ENCODE measurements at regions not wholly inside any gene's neighbourhood (a gene's known extent, or its start where the extent isn't known, plus 50 kb on each side); places are given as distances from the start of the nearest gene placed in this dataset.

DNA sequence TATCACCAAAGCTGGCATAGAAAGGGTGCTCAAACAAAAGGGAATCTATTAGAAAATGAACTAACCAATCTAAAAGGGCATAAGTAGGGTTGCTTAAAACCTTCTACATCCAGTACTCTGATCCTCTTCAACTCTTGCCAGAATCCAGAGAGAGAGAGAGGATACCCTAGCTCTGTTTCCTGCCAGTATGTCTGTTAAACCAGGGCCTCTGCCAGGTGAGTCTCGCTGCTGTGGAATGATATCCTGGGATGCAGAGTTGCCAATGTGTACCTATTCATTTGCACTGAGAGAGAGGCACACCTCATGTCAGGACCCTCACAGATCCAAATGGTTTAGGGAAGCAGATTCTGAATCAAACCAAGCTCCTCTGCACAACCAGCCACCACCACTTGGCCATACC, 79.8 kb upstream of the DYNLRB2 start:
- H3K27ac Mint-ChIP-seq (ENCODE audit: unreplicated experiment), result no peak overlapping the region
- no peaks in the 10 kb centered on the region for H3K36me3 Mint-ChIP-seq (ENCODE audit: low read depth, unreplicated experiment)
- no peak overlapping the region for H3K4me3 Mint-ChIP-seq (ENCODE audit: unreplicated experiment)
- TF ChIP-seq, protein P1, sequence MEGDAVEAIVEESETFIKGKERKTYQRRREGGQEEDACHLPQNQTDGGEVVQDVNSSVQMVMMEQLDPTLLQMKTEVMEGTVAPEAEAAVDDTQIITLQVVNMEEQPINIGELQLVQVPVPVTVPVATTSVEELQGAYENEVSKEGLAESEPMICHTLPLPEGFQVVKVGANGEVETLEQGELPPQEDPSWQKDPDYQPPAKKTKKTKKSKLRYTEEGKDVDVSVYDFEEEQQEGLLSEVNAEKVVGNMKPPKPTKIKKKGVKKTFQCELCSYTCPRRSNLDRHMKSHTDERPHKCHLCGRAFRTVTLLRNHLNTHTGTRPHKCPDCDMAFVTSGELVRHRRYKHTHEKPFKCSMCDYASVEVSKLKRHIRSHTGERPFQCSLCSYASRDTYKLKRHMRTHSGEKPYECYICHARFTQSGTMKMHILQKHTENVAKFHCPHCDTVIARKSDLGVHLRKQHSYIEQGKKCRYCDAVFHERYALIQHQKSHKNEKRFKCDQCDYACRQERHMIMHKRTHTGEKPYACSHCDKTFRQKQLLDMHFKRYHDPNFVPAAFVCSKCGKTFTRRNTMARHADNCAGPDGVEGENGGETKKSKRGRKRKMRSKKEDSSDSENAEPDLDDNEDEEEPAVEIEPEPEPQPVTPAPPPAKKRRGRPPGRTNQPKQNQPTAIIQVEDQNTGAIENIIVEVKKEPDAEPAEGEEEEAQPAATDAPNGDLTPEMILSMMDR (IDR thresholded peaks at IDR 0.05; ENCODE audit: unreplicated experiment), result no peak
- no peak for DNase-seq (ENCODE audit: low spot score)
- no peaks in the 10 kb centered on the region for H3K9me3 Mint-ChIP-seq (ENCODE audit: unreplicated experiment)
- peaks cover 2% of the 10 kb centered on the region for H3K27me3 Mint-ChIP-seq (ENCODE audit: unreplicated experiment)
- no peaks in the 10 kb centered on the region for H3K4me1 Mint-ChIP-seq (ENCODE audit: unreplicated experiment)

DNA sequence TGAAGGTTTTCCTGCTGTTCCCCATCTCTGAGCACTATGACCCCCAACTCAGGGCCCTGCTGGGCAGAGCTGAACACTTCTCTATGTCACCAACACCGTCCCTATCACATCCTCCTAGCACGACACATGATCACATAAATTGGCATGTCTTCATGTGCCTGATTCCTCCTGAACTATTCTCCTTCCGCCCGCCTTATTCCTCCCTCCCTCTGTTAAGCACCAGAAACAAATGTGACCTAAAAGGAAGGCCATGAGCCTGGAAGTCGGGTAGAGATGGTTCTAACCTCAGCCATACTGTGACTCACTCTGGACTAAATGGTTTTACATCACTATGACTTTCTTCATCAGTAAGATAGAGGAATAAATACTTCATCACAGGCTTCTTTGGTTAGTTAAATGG, 80.8 kb upstream of the DYNLRB2 start:
- no peak for DNase-seq (ENCODE audit: low spot score)
- TF ChIP-seq, protein P1 (IDR thresholded peaks at IDR 0.05; ENCODE audit: unreplicated experiment), result no peak
- H3K27ac Mint-ChIP-seq (ENCODE audit: unreplicated experiment), result no peak overlapping the region
- no peaks in the 10 kb centered on the region for H3K9me3 Mint-ChIP-seq (ENCODE audit: unreplicated experiment)
- no peaks in the 10 kb centered on the region for H3K36me3 Mint-ChIP-seq (ENCODE audit: low read depth, unreplicated experiment)
- no peak overlapping the region for H3K4me3 Mint-ChIP-seq (ENCODE audit: unreplicated experiment)
- peaks cover 2% of the 10 kb centered on the region for H3K27me3 Mint-ChIP-seq (ENCODE audit: unreplicated experiment)
- H3K4me1 Mint-ChIP-seq (ENCODE audit: unreplicated experiment), result no peaks in the 10 kb centered on the region

DNA sequence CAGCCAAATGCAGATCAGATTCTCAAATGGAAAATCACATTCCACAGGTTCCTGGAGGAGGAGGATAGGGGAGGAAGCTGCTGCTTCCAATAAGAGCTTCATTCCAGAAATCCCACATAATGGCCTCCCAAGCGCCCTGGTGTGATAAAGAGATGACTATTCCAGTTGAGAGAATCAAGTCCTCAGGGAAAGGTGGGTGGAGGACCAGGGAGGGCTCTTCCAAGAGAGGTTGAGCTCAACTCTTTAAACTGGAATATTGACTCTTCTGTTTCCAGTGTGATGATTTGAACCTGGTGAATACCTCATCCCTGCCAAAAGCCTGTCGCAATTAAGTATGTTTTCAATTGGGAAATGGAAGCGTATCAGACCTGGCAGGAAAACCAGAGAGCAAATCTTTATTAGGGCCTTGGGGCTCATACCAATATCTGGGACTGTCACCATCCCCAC, 81.4 kb upstream of the DYNLRB2 start:
- no peaks in the 10 kb centered on the region for H3K4me1 Mint-ChIP-seq (ENCODE audit: unreplicated experiment)

DNA sequence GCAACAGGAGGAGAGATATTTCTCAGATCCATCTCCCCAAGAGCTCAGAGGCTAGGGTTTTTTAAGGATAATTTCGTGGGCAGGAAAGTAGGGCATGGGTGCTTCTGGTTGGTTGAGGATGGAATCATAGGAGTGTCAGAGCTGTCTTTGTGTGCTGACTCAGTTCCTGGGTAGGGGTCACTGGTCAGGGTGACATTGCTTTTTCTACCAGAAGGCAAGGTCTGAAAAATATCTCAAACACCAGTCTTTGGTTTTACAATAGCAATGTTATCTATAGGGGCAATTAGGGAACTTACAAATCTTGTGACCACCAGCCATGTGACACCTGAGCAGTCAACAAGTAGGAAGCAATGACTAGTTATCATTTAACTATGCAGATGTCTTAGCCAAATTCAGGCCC, 82.9 kb upstream of the DYNLRB2 start:
- peaks cover 2% of the 10 kb centered on the region for H3K27me3 Mint-ChIP-seq (ENCODE audit: unreplicated experiment)
- H3K36me3 Mint-ChIP-seq (ENCODE audit: low read depth, unreplicated experiment), result no peaks in the 10 kb centered on the region
- H3K27ac Mint-ChIP-seq (ENCODE audit: unreplicated experiment), result no peak overlapping the region
- H3K4me3 Mint-ChIP-seq (ENCODE audit: unreplicated experiment), result no peak overlapping the region
- TF ChIP-seq, protein P1 (IDR thresholded peaks at IDR 0.05; ENCODE audit: unreplicated experiment), result no peak
- no peaks in the 10 kb centered on the region for H3K4me1 Mint-ChIP-seq (ENCODE audit: unreplicated experiment)
- no peaks in the 10 kb centered on the region for H3K9me3 Mint-ChIP-seq (ENCODE audit: unreplicated experiment)
- DNase-seq (ENCODE audit: low spot score), result no peak

More for the DNA sequence above, 81.4 kb upstream of the DYNLRB2 start:
- H3K27me3 Mint-ChIP-seq (ENCODE audit: unreplicated experiment), result peaks cover 2% of the 10 kb centered on the region
- H3K9me3 Mint-ChIP-seq (ENCODE audit: unreplicated experiment), result no peaks in the 10 kb centered on the region
- no peak for DNase-seq (ENCODE audit: low spot score)
- no peaks in the 10 kb centered on the region for H3K36me3 Mint-ChIP-seq (ENCODE audit: low read depth, unreplicated experiment)
- TF ChIP-seq, protein P1 (IDR thresholded peaks at IDR 0.05; ENCODE audit: unreplicated experiment), result no peak
- H3K4me3 Mint-ChIP-seq (ENCODE audit: unreplicated experiment), result no peak overlapping the region
- H3K27ac Mint-ChIP-seq (ENCODE audit: unreplicated experiment), result no peak overlapping the region

DNA sequence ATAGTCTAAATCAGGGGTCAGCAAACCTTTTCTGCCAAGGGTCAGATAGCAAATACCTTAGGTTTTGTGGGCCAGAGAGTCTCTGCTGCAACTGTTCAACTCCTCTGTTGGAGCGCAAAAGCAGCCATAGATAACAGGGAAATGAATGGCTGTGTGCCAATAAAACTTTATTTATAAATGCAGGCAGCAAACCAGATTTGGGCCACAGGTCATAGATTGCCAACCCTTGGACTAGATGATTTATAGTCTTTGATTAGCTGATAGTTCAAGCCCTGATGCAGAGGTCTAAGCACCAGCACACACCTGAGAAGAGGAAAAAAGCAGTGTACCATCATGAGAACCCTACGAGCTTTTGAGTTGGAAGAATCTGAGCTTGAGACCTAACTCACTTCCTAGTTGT, 86.0 kb upstream of the DYNLRB2 start:
- TF ChIP-seq, protein P1 (IDR thresholded peaks at IDR 0.05; ENCODE audit: unreplicated experiment), result no peak
- Mint-ChIP-seq H3K36me3 (ENCODE audit: low read depth, unreplicated experiment) (no peaks in the 10 kb centered on the region), H3K9me3 (ENCODE audit: unreplicated experiment) (no peaks in the 10 kb centered on the region), H3K4me3 (ENCODE audit: unreplicated experiment) (no peak overlapping the region), H3K4me1 (ENCODE audit: unreplicated experiment) (no peaks in the 10 kb centered on the region), H3K27ac (ENCODE audit: unreplicated experiment) (no peak overlapping the region), H3K27me3 (ENCODE audit: unreplicated experiment) (no peaks in the 10 kb centered on the region)
- DNase-seq (ENCODE audit: low spot score), result no peak

Measured in endothelial cell (in vitro differentiated cells).